HCT116 (cell line): ENCODE measurements at regions not wholly inside any gene's neighbourhood (a gene's known extent, or its start where the extent isn't known, plus 50 kb on each side); places are given as distances from the start of the nearest gene placed in this dataset.

Experiments
- POLR2A ChIP-seq: IDR thresholded peaks from 2 replicates; pipeline ENCODE4 v1.7.0; 2011; ENCODE audit warnings: borderline replicate concordance; ENCODE audit not compliant: insufficient read depth, insufficient read length; ENCODE audit errors: extremely low read depth
- SIN3A ChIP-seq: IDR thresholded peaks from 2 replicates; pipeline ENCODE4 v1.6.1; 2012; ENCODE audit warnings: low read depth
- YY1 ChIP-seq: IDR thresholded peaks from 2 replicates; pipeline ENCODE4 v1.6.1; 2011; ENCODE audit warnings: low read length, low read depth, moderate library complexity, mild to moderate bottlenecking; ENCODE audit not compliant: insufficient replicate concordance; ENCODE audit errors: extremely low read depth
- TF ChIP-seq, protein P1 (sequence below), 3 experiments: fragments of 200-600 bp in 1 of 3; sonication (generic) in 1 of 3; IDR thresholded peaks in 2 of 3; conservative IDR thresholded peaks in 1 of 3; 2 replicates each; pipeline ENCODE4 v1.5.1; 2012 to 2017; ENCODE audit warnings: low read depth in 2 of 3, low read length in 2 of 3, antibody characterized with exemption in 1 of 3, borderline replicate concordance in 1 of 3, control low read depth in 1 of 3, mild to moderate bottlenecking in 1 of 3, mixed read lengths in 1 of 3, mixed run types in 1 of 3, moderate library complexity in 1 of 3; ENCODE audit not compliant: insufficient read depth in 1 of 3

GRCh38 chr10:85538601-85539000 lies 828.0 kb downstream of the GRID1 start:
- TF ChIP-seq POLR2A = no peak
- TF ChIP-seq, protein P1, sequence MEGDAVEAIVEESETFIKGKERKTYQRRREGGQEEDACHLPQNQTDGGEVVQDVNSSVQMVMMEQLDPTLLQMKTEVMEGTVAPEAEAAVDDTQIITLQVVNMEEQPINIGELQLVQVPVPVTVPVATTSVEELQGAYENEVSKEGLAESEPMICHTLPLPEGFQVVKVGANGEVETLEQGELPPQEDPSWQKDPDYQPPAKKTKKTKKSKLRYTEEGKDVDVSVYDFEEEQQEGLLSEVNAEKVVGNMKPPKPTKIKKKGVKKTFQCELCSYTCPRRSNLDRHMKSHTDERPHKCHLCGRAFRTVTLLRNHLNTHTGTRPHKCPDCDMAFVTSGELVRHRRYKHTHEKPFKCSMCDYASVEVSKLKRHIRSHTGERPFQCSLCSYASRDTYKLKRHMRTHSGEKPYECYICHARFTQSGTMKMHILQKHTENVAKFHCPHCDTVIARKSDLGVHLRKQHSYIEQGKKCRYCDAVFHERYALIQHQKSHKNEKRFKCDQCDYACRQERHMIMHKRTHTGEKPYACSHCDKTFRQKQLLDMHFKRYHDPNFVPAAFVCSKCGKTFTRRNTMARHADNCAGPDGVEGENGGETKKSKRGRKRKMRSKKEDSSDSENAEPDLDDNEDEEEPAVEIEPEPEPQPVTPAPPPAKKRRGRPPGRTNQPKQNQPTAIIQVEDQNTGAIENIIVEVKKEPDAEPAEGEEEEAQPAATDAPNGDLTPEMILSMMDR (IDR thresholded peaks at IDR 0.05 in 2 of 3, conservative IDR thresholded peaks at IDR 0.05 in 1 of 3; ENCODE audit: borderline replicate concordance in 1 of 3, insufficient read depth in 1 of 3, low read depth in 2 of 3, low read length in 2 of 3) = no peak
- no peak for TF ChIP-seq YY1
- no peak for TF ChIP-seq SIN3A
